H1 (cell line): ENCODE measurements at regions not wholly inside any gene's neighbourhood (a gene's known extent, or its start where the extent isn't known, plus 50 kb on each side); places are given as distances from the start of the nearest gene placed in this dataset.

ENCODE experiments used
- CTCF ChIA-PET: fragments of 300-600 bp; sonication (Branson Sonifier 250); formaldehyde crosslinking; loops from one replicate; lab custom pipeline; 2021; ENCODE audit not compliant: partially characterized antibody; lab: Charles Lee
- POLR2A ChIA-PET: fragments of 300-600 bp; sonication (Branson Sonifier 250); formaldehyde crosslinking; loops from one replicate; lab custom pipeline; 2021; ENCODE audit warnings: inconsistent platforms; ENCODE audit not compliant: partially characterized antibody; lab: Charles Lee
- DNase-seq, 2 experiments: peaks; one replicate each; pipeline versions ENCODE4 v3.0.0 to v3.0.0-alpha.2; 2010 to 2022; ENCODE audit warnings: low spot score in 2 of 2, low read depth in 1 of 2, mixed read lengths in 1 of 2
- FAIRE-seq: peaks from 2 replicates; lab custom pipeline; 2011; peaks lifted over from hg19 to GRCh38; lab: Jason Lieb, UNC
- H2AFZ ChIP-seq: 2 replicates; pipeline ENCODE4 v1.8.1; 2012; ENCODE audit warnings: low read length, inconsistent platforms
- H2AK5ac ChIP-seq: 2 replicates; pipeline ENCODE4 v1.6.1; 2013; ENCODE audit warnings: low read depth, low read length
- H2BK120ac ChIP-seq: replicated peaks from 2 replicates; pipeline ENCODE3; 2013; ENCODE audit warnings: low read depth, low read length, inconsistent platforms
- H2BK12ac ChIP-seq: 2 replicates; pipeline ENCODE4 v1.6.1; 2013; ENCODE audit warnings: low read depth, low read length
- H2BK15ac ChIP-seq: 2 replicates; pipeline ENCODE4 v1.6.1; 2013; ENCODE audit warnings: low read length
- H2BK20ac ChIP-seq: 2 replicates; pipeline ENCODE4 v1.6.1; 2013; ENCODE audit warnings: low read length
- H2BK5ac ChIP-seq: 2 replicates; pipeline ENCODE4 v1.6.1; 2013; ENCODE audit warnings: low read depth, low read length
- H3K14ac ChIP-seq: 2 replicates; pipeline ENCODE4 v1.6.1; 2013; ENCODE audit warnings: inconsistent platforms; ENCODE audit not compliant: insufficient read length
- H3K18ac ChIP-seq: 2 replicates; pipeline ENCODE4 v1.6.1; 2013; ENCODE audit warnings: low read length; ENCODE audit errors: extremely low read depth
- H3K23ac ChIP-seq: 2 replicates; pipeline ENCODE4 v1.6.1; 2013; ENCODE audit warnings: inconsistent platforms; ENCODE audit not compliant: insufficient read length
- H3K23me2 ChIP-seq: 2 replicates; pipeline ENCODE4 v1.6.1; 2013; ENCODE audit warnings: low read depth, low read length
- H3K27ac ChIP-seq: 2 replicates; pipeline ENCODE4 v1.6.1; 2011; ENCODE audit warnings: low read depth, low read length, inconsistent platforms
- H3K27me3 ChIP-seq, 4 experiments: replicated peaks in 1 of 4; 1 replicate in 1 of 4; 2 replicates in 3 of 4; pipeline versions ENCODE4 v1.6.1 to v1.8.1; 2011 to 2013; ENCODE audit warnings: low read length in 3 of 4, mild to moderate bottlenecking in 3 of 4, inconsistent platforms in 2 of 4, mixed read lengths in 2 of 4, moderate library complexity in 1 of 4; ENCODE audit not compliant: control insufficient read depth in 3 of 4, insufficient read depth in 3 of 4; ENCODE audit errors: extremely low read depth in 1 of 4
- H3K36me3 ChIP-seq, 4 experiments: 2 replicates each; pipeline versions ENCODE4 v1.6.1 to v1.8.1; 2011 to 2013; ENCODE audit warnings: mild to moderate bottlenecking in 4 of 4, low read length in 3 of 4, moderate library complexity in 2 of 4, control low read depth in 1 of 4, inconsistent platforms in 1 of 4; ENCODE audit not compliant: insufficient read depth in 4 of 4, control insufficient read depth in 2 of 4
- H3K4ac ChIP-seq: replicated peaks from 2 replicates; pipeline ENCODE3; 2013; ENCODE audit warnings: low read length, low read depth, mixed read lengths, inconsistent platforms; ENCODE audit not compliant: insufficient read length
- H3K4me1 ChIP-seq, 4 experiments: replicated peaks in 1 of 4; 1 replicate in 1 of 4; 2 replicates in 3 of 4; pipeline versions ENCODE4 v1.6.1 to v1.8.1; 2011 to 2013; ENCODE audit warnings: low read length in 3 of 4, inconsistent platforms in 2 of 4, mixed read lengths in 1 of 4; ENCODE audit not compliant: insufficient read depth in 4 of 4, control insufficient read depth in 3 of 4
- H3K4me2 ChIP-seq, 2 experiments: 2 replicates each; pipeline versions ENCODE4 v1.6.1 to v1.8.1; 2011 to 2013; ENCODE audit warnings: low read depth in 2 of 2, low read length in 2 of 2, control low read depth in 1 of 2, inconsistent platforms in 1 of 2, mild to moderate bottlenecking in 1 of 2; ENCODE audit not compliant: insufficient read depth in 1 of 2
- H3K4me3 ChIP-seq, 4 experiments: fragments of 200-600, 300-600 bp in 1 of 4; sonication (generic), shearing (Covaris generic), sonication (Bioruptor Twin) in 1 of 4; 2 replicates each; pipeline versions ENCODE4 v1.5.1 to v1.8.1; 2011 to 2016; ENCODE audit warnings: low read length in 4 of 4, low read depth in 3 of 4, control low read depth in 2 of 4, inconsistent platforms in 2 of 4, mild to moderate bottlenecking in 2 of 4, mixed read lengths in 1 of 4, moderate library complexity in 1 of 4; ENCODE audit not compliant: insufficient read depth in 2 of 4; ENCODE audit errors: extremely low read depth in 1 of 4
- H3K56ac ChIP-seq: replicated peaks from 2 replicates; pipeline ENCODE3; 2013; ENCODE audit warnings: low read depth, mild to moderate bottlenecking, mixed read lengths, low read length, inconsistent platforms; ENCODE audit not compliant: insufficient read length
- H3K79me1 ChIP-seq: 2 replicates; pipeline ENCODE4 v1.6.1; 2013; ENCODE audit warnings: low read depth, low read length, control low read depth
- H3K79me2 ChIP-seq, 2 experiments: 2 replicates each; pipeline versions ENCODE4 v1.6.1 to v1.8.1; 2012 to 2013; ENCODE audit warnings: low read length in 2 of 2, mild to moderate bottlenecking in 2 of 2, inconsistent platforms in 1 of 2; ENCODE audit not compliant: insufficient read depth in 2 of 2, control insufficient read depth in 1 of 2
- H3K9ac ChIP-seq, 4 experiments: replicated peaks in 1 of 4; 1 replicate in 1 of 4; 2 replicates in 3 of 4; pipeline versions ENCODE4 v1.6.1 to v1.8.1; 2011 to 2013; ENCODE audit warnings: low read depth in 3 of 4, low read length in 3 of 4, control low read depth in 2 of 4, mild to moderate bottlenecking in 2 of 4, moderate library complexity in 2 of 4, inconsistent platforms in 1 of 4; ENCODE audit errors: extremely low read depth in 1 of 4
- H3K9me3 ChIP-seq, 2 experiments: 2 replicates each; pipeline versions ENCODE4 v1.6.1 to v1.8.1; 2012 to 2013; ENCODE audit warnings: mild to moderate bottlenecking in 2 of 2, moderate library complexity in 2 of 2, control low read depth in 1 of 2, inconsistent platforms in 1 of 2, low read depth in 1 of 2, low read length in 1 of 2, mixed read lengths in 1 of 2; ENCODE audit not compliant: insufficient read depth in 2 of 2
- H4K20me1 ChIP-seq, 2 experiments: replicated peaks in 1 of 2; 2 replicates each; pipeline versions ENCODE3 to v1.8.1; 2011 to 2013; ENCODE audit warnings: inconsistent platforms in 2 of 2, low read length in 2 of 2, mild to moderate bottlenecking in 1 of 2; ENCODE audit not compliant: insufficient read depth in 2 of 2, control insufficient read depth in 1 of 2
- H4K5ac ChIP-seq: 2 replicates; pipeline ENCODE4 v1.6.1; 2013; ENCODE audit warnings: low read length, low read depth, mixed read lengths, inconsistent platforms; ENCODE audit not compliant: insufficient read length
- H4K8ac ChIP-seq: 2 replicates; pipeline ENCODE4 v1.8.0; 2013; ENCODE audit warnings: mild to moderate bottlenecking, moderate library complexity, low read length, inconsistent platforms; ENCODE audit not compliant: insufficient read depth; ENCODE audit errors: extremely low read depth
- H4K91ac ChIP-seq: replicated peaks from 2 replicates; pipeline ENCODE3; 2013; ENCODE audit warnings: low read length, mixed read lengths, inconsistent platforms; ENCODE audit not compliant: insufficient read length
- ASH2L ChIP-seq: fragments of 200-600, 300-600 bp; sonication (generic); IDR thresholded peaks from one replicate; pipeline ENCODE4 v1.7.1; 2017; ENCODE audit warnings: low read length
- BCL11A ChIP-seq, 2 experiments: IDR thresholded peaks; one replicate each; pipeline ENCODE4 v1.6.1; 2011; ENCODE audit warnings: low read depth in 2 of 2, low read length in 2 of 2, mild to moderate bottlenecking in 2 of 2
- CBX8 ChIP-seq: fragments of 300-800, 300-1000 bp; sonication (generic); IDR thresholded peaks from 2 replicates; pipeline ENCODE4 v1.7.1; 2016; ENCODE audit warnings: low read depth, low read length, borderline replicate concordance
- EGR1 ChIP-seq: IDR thresholded peaks from 2 replicates; pipeline ENCODE4 v1.6.1; 2011; ENCODE audit warnings: low read depth, low read length, borderline replicate concordance
- FOSL1 ChIP-seq: IDR thresholded peaks from 2 replicates; pipeline ENCODE4 v1.6.1; 2011; ENCODE audit warnings: mild to moderate bottlenecking, low read depth, low read length, moderate library complexity; ENCODE audit not compliant: insufficient read depth
- KDM4A ChIP-seq: IDR thresholded peaks from one replicate; pipeline ENCODE4 v1.7.1; 2012; ENCODE audit warnings: low read depth, mild to moderate bottlenecking, moderate library complexity, low read length, inconsistent platforms; ENCODE audit not compliant: severe bottlenecking
- MAFK ChIP-seq: IDR thresholded peaks from 2 replicates; pipeline ENCODE4 v1.6.1; 2012; ENCODE audit warnings: low read depth, mild to moderate bottlenecking, improper control_type of control experiment, low read length
- SIN3A ChIP-seq, 2 experiments: IDR thresholded peaks in 1 of 2; conservative IDR thresholded peaks in 1 of 2; 2 replicates each; pipeline ENCODE4 v1.6.1; 2011 to 2012; ENCODE audit warnings: low read length in 2 of 2, improper control_type of control experiment in 1 of 2, low read depth in 1 of 2, mild to moderate bottlenecking in 1 of 2
- SIX5 ChIP-seq: IDR thresholded peaks from 2 replicates; pipeline ENCODE4 v1.6.1; 2011; ENCODE audit warnings: mild to moderate bottlenecking, low read depth, low read length
- SP4 ChIP-seq: IDR thresholded peaks from 2 replicates; pipeline ENCODE4 v1.6.1; 2012; ENCODE audit warnings: low read length, inconsistent platforms
- TBP ChIP-seq: IDR thresholded peaks from 2 replicates; pipeline ENCODE4 v1.6.1; 2011; ENCODE audit warnings: low read depth, low read length, improper control_type of control experiment
- TEAD4 ChIP-seq: IDR thresholded peaks from 2 replicates; pipeline ENCODE4 v1.6.1; 2012; ENCODE audit warnings: low read depth, low read length, inconsistent platforms, mixed read lengths
- ZNF274 ChIP-seq: IDR thresholded peaks from 2 replicates; pipeline ENCODE4 v1.7.0; 2012; ENCODE audit warnings: low read length, borderline replicate concordance; ENCODE audit errors: extremely low read depth
- WGBS, 2 experiments: shearing (Covaris generic) in 1 of 2; methylation state at CpG; one replicate each; pipeline versions ENCODE4 v1.1.6 to v1.1.7; 2013 to 2015; ENCODE audit warnings: low lambda C conversion rate in 2 of 2, mixed read lengths in 2 of 2, inconsistent platforms in 1 of 2, low coverage in 1 of 2, missing lambda C conversion rate in 1 of 2; ENCODE audit not compliant: insufficient replicate concordance in 2 of 2, insufficient coverage in 1 of 2, insufficient read length in 1 of 2; ENCODE audit errors: extremely low coverage in 1 of 2, missing lambda C conversion rate in 1 of 2; 5-methylcytosine and 5-hydroxymethylcytosine counted together

- TF ChIP-seq BCL11A (IDR thresholded peaks at IDR 0.05; ENCODE audit: low read depth in 2 of 2, low read length in 2 of 2) (no peak), EGR1 (no peak), MAFK (no peak), SIN3A (conservative IDR thresholded peaks at IDR 0.05 in 1 of 2, IDR thresholded peaks at IDR 0.05 in 1 of 2; ENCODE audit: low read depth in 1 of 2, low read length in 2 of 2) (no peak), SIX5 (no peak), FOSL1 (no peak), SP4 (no peak), ZNF274 (no peak), ASH2L (no peak), KDM4A (no peak), TBP (no peak), CBX8 (no peak), TEAD4 (no peak)
- Histone ChIP-seq H3K36me3 (no peaks in the 10 kb centered on the region), H3K27me3 (no peaks in the 10 kb centered on the region), H3K56ac (no peak overlapping the region), H3K14ac (no peak overlapping the region), H2BK20ac (no peak overlapping the region), H4K20me1 (no peaks in the 10 kb centered on the region), H3K79me2 (no peaks in the 10 kb centered on the region), H3K27ac (no peak overlapping the region), H2BK120ac (no peak overlapping the region), H3K4me2 (no peak overlapping the region), H3K79me1 (no peaks in the 10 kb centered on the region), H2BK12ac (no peak overlapping the region), H3K9ac (no peak overlapping the region), H3K4me1 (no peaks in the 10 kb centered on the region), H2AK5ac (no peak overlapping the region), H2AFZ (no peak overlapping the region), H3K18ac (no peak overlapping the region), H4K8ac (no peak overlapping the region), H2BK5ac (no peak overlapping the region), H3K23me2 (no peaks in the 10 kb centered on the region), H4K91ac (no peak overlapping the region), H2BK15ac (no peak overlapping the region), H3K4me3 (no peak overlapping the region), H3K4ac (no peak overlapping the region), H4K5ac (no peak overlapping the region), H3K9me3 (no peaks in the 10 kb centered on the region), H3K23ac (no peak overlapping the region)
- FAIRE-seq: no peak
- WGBS, 2 experiments: 100% methylated on average over 3 of the region's 3 CpGs; no CpG with 5 or more reads in 1 of the 2 experiments
- POLR2A ChIA-PET: no interaction called here
- CTCF ChIA-PET: no interaction called here
- DNase-seq: no peak
These were observed 236.9 kb upstream of the PRKX start for GRCh38 chrX:3950373-3950772.
